ENCODE measurements at regions not wholly inside any gene's neighbourhood (a gene's known extent, or its start where the extent isn't known, plus 50 kb on each side); places are given as distances from the start of the nearest gene placed in this dataset.
"Not testable (repeated sequence)": the region's sequence is repeated elsewhere in the genome, so short reads cannot be mapped to it uniquely, and the experiment has no call there.

DNA sequence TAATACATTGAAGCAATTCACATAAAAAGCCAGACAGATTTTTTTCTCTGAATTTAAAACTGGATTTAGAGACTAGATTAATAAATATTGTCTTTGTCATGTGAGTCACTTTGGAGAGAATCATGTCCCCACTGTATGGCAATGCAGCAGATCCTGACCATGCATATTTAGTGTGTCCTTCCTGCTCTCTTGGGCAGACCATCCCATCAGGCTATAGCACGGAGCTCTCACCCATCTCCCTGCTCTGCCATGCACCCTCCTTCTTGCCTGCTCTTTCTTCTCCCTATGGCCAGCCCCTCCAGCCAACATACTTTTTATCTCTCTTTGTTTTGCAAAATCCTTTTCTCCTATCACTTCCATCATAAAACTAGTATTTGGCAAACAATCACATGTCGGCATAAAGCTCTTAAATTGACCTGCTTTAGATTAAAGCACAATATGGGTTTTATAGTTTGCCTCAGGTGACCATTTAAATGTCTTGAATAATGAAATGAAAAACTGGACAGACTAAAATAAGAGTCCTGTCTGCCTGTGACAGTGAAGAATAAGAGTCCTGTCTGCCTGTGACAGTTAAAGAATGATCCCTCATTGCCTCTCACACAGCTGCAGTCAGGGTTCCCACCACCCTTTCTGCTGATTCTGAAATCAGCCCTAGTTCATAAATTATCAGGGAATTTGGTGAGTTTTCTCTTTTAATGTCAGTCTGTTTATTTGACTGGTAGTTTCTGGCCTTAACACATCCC is 315.0 kb upstream of the PLGLB2 start:
- TF ChIP-seq POLR2A (IDR thresholded peaks at IDR 0.05; ENCODE audit: extremely low read depth, insufficient read length); MYC (IDR thresholded peaks at IDR 0.05; ENCODE audit: low read depth, low read length): not testable (repeated sequence)
- TF ChIP-seq, protein P1, sequence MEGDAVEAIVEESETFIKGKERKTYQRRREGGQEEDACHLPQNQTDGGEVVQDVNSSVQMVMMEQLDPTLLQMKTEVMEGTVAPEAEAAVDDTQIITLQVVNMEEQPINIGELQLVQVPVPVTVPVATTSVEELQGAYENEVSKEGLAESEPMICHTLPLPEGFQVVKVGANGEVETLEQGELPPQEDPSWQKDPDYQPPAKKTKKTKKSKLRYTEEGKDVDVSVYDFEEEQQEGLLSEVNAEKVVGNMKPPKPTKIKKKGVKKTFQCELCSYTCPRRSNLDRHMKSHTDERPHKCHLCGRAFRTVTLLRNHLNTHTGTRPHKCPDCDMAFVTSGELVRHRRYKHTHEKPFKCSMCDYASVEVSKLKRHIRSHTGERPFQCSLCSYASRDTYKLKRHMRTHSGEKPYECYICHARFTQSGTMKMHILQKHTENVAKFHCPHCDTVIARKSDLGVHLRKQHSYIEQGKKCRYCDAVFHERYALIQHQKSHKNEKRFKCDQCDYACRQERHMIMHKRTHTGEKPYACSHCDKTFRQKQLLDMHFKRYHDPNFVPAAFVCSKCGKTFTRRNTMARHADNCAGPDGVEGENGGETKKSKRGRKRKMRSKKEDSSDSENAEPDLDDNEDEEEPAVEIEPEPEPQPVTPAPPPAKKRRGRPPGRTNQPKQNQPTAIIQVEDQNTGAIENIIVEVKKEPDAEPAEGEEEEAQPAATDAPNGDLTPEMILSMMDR (IDR thresholded peaks at IDR 0.05; ENCODE audit: low read depth, low read length) = not testable (repeated sequence)
- TF ChIP-seq, protein P2, sequence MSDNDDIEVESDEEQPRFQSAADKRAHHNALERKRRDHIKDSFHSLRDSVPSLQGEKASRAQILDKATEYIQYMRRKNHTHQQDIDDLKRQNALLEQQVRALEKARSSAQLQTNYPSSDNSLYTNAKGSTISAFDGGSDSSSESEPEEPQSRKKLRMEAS (IDR thresholded peaks at IDR 0.05; ENCODE audit: low read depth, low read length) = not testable (repeated sequence)
